HS-27A (cell line): ENCODE measurements at regions not wholly inside any gene's neighbourhood (a gene's known extent, or its start where the extent isn't known, plus 50 kb on each side); places are given as distances from the start of the nearest gene placed in this dataset.

ENCODE experiments used
- DNase-seq: peaks from one replicate; pipeline ENCODE4 v3.0.0-alpha.2; 2012; ENCODE audit warnings: low read depth, missing footprints

GRCh38 chr1:191895049-191895448 is 263.2 kb upstream of the RGS18 start:
- DNase-seq = no peak

GRCh38 chr1:191895462-191896058 is 262.7 kb upstream of the RGS18 start:
- no peak for DNase-seq

- DNase-seq = no peak
Observed at GRCh38 chr1:191897134-191897533, 261.1 kb upstream of the RGS18 start.

GRCh38 chr1:191901651-191902050 is 256.6 kb upstream of the RGS18 start:
- no peak for DNase-seq

- no peak for DNase-seq
Observed at GRCh38 chr1:191904991-191905390, 253.3 kb upstream of the RGS18 start.

- no peak for DNase-seq
Observed at GRCh38 chr1:191905781-191906180, 252.5 kb upstream of the RGS18 start.

GRCh38 chr1:191907121-191907520 is 251.1 kb upstream of the RGS18 start:
- DNase-seq = no peak

- DNase-seq = no peak
Observed at GRCh38 chr1:191910245-191910644, 248.0 kb upstream of the RGS18 start.

GRCh38 chr1:191912517-191912916 is 245.7 kb upstream of the RGS18 start:
- DNase-seq = no peak

GRCh38 chr1:191913260-191913977 is 244.8 kb upstream of the RGS18 start:
- DNase-seq = no peak

GRCh38 chr1:191929383-191929782 is 228.9 kb upstream of the RGS18 start:
- DNase-seq = no peak

GRCh38 chr1:191943684-191944083 is 214.6 kb upstream of the RGS18 start:
- DNase-seq = no peak

- no peak for DNase-seq
Observed at GRCh38 chr1:191953526-191953925, 204.7 kb upstream of the RGS18 start.

- no peak for DNase-seq
Observed at GRCh38 chr1:191959856-191960255, 198.4 kb upstream of the RGS18 start.

- peak; percentile 74 for DNase-seq
Observed at GRCh38 chr1:191963286-191963685, 195.0 kb upstream of the RGS18 start.

- DNase-seq = peak; percentile 22
Observed at GRCh38 chr1:191963781-191964455, 194.3 kb upstream of the RGS18 start.

- no peak for DNase-seq
Observed at GRCh38 chr1:191969290-191969689, 189.0 kb upstream of the RGS18 start.

- DNase-seq = no peak
Observed at GRCh38 chr1:191970116-191970515, 188.1 kb upstream of the RGS18 start.

- DNase-seq = no peak
Observed at GRCh38 chr1:191971447-191971846, 186.8 kb upstream of the RGS18 start.

GRCh38 chr1:191974004-191974403 is 184.3 kb upstream of the RGS18 start:
- DNase-seq = no peak

- DNase-seq = no peak
Observed at GRCh38 chr1:191977874-191978506, 180.3 kb upstream of the RGS18 start.

GRCh38 chr1:191984856-191985255 is 173.4 kb upstream of the RGS18 start:
- DNase-seq = no peak

GRCh38 chr1:191992118-191992517 is 166.1 kb upstream of the RGS18 start:
- no peak for DNase-seq
